ENCODE measurements at regions not wholly inside any gene's neighbourhood (a gene's known extent, or its start where the extent isn't known, plus 50 kb on each side); places are given as distances from the start of the nearest gene placed in this dataset.
A peak's percentile ranks its signal among the peaks of the same experiment; 100 is the strongest.

DNA sequence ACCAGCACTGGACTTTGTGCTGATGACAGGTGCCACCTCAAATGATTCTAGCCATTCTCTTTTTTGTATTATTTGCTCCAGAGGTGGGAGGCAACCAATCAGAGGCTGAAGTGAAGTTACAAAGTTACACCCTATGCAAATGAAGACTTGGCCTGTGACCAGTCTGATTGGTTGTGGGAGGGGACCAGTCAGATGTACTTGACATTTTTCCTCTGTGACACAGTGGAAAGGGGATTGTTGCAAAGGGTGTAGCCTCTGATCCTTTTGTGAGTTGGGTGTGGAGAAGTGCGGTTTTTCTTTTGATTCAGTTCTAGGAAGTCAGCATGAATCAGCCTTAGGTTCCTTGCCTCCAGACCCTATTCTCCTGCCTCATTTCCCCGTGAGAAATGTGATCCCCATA is 244.0 kb downstream of the ARL6IP6 start:
- DNase-seq: no peak

DNA sequence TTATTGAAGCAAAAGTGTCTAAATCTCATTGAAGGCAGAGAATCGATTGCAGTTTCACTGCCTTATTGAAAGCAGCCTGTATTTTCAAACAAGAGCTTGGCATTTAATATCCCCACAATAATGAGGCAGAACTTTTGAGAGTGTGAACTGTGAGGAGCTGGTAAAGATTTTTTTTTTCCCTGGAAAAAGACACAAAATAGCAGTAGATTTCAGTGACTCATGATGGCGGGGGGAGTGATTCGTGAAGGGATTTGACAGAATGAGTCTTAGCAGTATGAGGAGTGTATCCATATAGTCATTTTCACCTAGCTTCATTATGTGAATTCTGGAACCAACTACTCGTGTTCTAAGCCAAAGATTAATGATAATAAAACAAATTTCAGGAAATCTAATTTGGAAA is 242.9 kb downstream of the ARL6IP6 start:
- DNase-seq: no peak

DNA sequence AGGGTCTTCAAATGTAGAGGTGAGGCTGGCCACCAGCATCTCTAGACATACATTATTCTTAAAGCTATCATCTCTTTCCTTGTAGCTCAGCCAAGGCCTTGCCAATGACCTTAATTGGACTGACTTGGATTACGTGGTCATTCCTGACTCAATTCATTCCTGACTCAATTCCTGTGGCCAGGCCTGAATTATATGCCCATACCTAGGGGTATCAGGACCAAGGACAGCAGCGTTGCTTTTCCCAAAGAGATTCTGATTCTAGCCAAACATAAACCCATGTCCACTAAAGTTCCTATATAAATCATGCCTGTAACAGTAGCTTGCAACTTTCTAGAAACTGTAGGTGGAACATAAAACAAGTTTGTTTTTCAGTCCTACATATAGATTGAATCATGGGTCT is 231.7 kb downstream of the ARL6IP6 start:
- DNase-seq: peak; percentile 2

DNA sequence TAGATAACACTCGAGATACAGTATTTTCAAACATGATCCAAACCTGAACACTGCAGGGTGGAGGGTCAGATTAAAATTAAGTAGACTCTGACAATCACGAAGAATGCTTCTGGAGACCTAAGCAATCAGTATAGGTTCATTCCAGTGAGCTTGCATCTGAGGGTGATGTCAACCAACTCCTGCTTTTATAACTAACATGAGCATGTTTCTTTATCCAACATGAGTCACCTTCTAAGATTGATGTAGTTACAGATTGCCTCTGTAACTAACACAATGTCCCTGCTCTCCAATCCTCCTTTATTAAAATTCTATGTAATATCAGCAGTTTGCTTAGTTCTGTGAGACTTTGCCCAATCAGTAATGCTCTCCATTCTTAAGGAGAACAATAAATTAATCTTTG is 225.7 kb downstream of the ARL6IP6 start:
- DNase-seq: no peak

DNA sequence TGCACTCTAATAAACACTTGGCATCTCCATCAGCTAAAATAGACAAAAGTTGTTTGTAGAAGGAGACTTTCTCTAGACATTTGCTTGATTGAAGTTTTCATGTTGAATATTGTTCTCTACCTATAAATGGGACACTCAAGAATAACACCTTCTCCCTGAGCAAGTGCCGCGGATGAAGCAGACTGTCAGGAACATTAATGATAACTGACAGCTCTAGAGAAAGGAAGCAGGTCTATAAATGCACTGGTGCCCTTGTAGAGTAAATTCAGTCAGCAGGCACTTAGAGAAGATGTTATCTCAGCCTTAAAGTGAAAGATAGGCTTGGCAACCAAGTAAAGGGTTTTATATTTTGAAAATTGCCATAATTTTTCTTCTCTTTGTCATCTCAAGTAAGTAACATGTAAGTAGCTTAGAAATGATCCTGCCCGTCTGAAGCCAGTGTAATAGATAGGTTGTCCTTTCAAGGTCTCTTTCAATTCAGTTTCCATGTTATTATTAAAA is 224.6 kb downstream of the ARL6IP6 start:
- no peak for DNase-seq

DNA sequence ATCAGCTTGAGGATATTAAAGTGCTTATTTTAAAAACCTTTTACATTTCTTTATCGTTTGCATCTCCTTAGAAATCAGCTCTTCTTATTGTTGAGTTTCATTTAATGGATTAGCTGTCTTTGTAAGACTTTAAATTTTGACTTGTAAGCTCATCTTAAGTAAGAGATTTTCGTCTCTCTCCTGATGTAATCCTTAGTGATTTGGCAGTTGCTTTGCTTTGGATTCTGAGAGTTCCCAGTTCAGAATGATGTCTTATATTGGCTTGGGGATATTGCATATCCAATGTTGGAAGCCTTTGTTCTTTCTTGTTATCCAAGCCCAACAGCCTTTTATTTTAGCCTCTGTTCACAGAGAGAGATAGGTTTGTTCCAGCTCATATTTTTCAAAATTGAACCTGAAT is 212.1 kb downstream of the ARL6IP6 start:
- DNase-seq: no peak

DNA sequence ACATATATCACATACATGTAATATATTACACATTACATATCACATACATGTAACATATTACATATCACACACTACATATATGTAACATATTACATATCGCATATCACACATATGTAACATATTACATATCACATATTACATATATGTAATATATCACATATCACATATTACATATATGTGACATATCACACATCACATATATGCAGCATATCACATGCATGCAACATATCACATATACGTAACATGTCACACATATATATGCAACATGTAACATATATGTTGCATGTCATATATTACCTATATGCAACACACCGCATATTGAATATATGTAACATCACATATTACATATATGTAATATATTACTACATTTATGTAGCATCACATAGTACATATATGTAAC is 211.2 kb downstream of the ARL6IP6 start:
- no peak for DNase-seq

DNA sequence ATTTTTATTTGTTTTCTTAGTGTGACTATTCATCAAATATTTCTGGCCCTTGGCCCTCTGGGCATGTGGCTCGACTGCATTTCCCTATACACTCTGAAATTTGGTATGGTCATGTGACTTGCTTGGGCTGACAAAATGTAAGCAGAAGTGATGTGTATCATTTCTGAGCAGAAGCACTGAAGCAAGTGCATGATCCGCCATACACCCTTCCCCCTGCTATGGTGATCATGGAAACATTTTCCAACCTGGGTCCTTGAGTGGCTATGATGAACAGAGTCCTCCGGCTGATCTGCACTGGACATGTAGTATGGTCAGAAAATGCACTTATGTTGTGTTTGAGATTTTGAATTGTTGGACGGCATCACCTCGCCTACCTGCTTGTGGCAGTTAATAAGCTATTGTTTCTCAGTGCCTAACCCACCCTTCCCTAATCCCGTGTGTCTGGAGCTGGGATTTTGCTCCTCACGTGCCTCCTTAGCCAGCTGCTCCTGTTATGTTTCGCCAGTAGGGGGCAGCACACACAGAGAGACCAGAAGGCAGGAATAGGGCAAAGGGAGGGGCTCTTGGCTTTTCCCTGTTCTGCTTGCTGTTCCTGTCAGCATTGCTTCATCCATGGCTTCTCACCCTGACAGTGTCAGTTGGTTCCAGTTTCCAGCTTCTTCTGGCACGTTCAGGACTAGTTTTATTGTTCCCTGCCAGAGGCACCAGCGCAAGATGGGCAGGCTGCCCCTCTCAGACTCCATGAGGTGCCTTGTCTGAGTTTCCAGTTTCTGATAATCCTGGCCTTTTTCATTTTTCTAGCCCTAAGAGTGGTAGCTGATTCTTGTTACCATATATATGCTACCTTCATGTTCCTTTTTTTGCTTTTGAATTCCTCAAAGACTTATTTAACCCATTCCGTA is 207.4 kb downstream of the ARL6IP6 start:
- DNase-seq: peak; percentile 41

DNA sequence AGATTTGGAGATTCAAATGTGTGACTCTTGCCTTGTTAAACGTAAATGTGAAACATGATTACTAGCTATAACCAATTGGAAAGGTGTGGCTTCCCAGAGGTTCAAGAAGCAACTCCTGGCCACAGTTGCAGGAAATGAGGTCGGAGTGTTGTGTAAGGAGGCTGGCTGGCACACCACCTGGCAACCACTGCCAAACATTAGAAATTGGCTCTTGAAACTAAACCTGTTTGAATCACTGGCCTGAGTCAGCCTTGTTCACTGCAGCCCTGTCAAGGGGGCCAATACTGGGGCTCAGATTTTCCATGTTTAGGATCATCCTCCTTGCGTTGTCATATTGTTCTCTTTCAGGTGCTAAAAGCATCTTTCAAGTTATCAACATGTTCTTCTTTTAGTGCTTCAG is 206.3 kb downstream of the ARL6IP6 start:
- no peak for DNase-seq

DNA sequence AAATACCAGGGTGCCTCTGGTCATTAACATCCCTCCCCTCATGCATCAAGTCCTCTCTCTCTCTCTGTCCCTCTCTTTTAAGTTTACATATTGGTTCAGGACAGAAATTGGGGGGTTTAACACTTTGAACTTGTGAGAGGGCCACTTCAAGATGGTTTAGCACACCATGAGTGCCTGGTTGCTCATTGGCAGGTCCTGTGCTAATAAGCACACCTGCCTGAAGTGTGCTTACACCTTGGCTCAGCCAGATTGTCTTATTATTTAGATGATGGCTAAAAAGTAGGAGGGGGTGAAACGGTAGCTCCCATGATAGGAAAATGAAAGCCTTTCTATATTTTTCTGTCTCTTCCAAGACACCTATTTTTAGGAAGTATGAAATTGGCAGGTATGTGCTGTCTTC is 205.8 kb downstream of the ARL6IP6 start:
- no peak for DNase-seq

DNA sequence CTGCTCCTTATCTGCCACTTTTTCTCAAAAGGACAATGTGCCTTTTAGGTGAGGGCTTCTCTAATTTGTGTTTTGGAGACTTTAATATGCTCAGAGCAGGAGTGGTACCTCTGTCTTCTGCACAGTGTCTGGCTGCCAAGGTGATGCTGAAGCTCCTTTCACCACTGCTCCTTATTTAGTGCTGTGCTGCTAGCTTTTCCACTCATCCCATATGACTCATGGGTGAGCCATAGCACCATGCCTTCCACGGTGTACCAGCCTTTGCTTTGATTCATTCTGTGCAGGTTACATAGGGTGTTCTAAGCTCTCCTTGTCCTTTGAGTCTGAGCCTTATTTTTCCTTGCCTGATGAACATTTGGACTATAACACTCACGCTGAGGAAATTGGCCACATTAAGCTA is 202.4 kb downstream of the ARL6IP6 start:
- DNase-seq: peak; percentile 2

DNA sequence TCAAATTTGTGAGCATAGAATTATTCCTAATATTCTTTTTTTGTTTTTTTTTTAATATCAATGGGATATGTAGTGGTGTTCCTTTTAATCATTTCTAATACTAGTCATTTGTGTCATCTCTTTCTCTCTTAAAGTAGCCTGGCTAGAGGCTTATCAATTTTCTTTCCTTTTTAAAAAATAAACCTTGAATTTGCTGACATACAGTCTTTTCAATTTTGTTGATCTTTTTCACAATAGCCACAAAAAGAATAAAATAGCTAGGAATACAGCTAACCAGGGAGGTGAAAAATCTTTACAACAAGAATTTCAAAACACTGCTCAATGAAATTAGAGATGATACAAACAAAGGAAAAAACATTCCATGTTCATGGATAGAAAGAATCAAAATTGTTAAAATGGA is 192.6 kb downstream of the ARL6IP6 start:
- no peak for DNase-seq

DNA sequence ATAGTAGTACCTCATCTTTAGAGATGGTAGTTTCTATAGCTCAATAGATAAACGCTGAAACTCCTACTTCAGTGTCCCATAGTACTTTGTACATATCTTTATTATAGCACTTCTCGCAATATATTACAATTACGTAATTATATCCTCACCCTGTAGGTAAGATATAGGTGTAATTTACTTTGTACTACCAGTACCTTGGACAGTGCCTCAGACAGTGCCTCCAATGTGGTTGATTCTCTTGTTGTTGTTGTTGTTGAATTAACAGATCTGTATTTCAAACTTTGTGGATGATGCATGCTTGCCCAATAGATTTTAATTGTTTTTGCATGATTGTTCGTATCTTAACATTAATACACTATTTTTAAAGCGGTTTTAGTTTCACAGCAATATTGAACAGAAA is 188.6 kb downstream of the ARL6IP6 start:
- no peak for DNase-seq

DNA sequence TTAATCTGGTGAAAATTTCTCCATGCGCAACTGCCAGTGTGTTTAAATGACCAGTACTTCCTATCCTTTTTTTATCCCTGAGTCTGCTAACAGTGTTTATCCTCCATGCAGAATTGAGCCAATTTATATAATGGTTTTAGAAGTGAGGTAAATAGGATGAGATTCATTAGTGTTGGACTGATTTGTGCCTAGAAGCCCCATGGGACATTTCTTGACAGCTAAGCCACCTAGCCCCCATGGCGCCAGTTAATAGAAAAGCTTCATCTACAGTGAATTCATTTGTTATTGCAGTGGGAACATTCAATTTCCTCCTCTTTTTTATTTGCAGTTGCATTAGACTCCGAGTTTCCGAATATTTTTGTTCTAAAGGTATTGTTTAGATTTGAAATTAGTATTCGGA is 175.6 kb downstream of the ARL6IP6 start:
- DNase-seq: no peak

DNA sequence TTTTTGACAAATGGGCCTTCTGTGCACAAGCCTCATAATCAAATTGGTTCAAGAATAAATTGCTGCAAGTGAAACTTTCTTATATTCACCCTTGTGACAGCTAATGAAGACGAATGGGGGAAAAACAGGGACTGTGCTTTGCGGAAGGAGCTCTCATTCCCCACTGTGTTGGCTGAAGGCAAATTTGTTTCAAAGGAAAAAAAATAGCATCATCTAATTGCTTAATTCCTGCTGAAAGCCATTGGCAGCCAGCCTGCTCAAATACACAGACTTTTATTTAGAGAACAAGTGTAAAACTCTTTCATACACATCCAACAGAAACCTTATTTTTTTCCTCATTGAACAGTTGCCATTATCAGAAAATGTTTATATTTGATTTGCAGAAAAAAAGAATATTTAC is 172.3 kb downstream of the ARL6IP6 start:
- no peak for DNase-seq

DNA sequence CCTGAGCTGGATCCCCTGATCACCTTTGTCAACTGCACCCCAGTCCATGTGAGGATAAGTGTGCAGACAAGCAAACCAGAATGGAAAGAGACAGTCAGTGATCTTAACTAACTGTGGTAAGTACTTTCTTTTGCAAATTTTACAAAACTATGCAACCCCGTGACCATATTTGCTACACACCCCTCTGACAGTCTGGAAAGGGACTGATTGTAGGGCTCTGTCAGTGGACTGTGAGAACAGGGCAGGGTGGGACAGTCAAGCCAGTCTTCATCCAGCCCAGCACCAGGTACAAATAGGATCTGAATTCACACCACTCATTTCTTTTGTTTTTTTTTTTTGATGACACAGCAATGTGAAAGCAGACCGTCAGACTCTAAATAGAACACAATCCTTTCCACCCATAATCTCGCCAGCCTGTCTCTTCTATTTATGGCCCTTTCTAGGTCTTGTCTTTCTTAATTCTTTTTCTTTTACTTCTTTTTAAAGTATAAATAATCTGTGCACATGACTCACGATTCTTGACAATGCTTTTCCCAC is 165.6 kb downstream of the ARL6IP6 start:
- DNase-seq: no peak

DNA sequence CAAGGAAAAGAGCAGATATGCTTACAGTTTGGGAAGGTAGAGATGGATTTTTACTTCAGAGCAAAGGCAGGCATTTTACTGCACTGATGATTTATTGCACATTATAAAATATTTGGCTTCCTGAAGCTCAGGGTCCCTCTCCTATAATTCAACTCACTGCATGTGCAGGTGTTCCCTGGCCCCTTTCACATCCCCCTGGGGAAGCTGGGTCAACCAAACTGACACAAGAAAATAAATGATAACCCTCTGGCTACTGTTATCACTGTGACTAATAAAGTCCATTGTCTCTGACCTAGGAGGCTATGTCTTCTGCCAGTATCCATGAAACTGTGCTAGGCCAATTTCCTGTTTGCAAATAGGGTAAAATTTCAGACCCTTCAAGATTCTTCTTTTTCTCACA is 163.1 kb downstream of the ARL6IP6 start:
- no peak for DNase-seq

DNA sequence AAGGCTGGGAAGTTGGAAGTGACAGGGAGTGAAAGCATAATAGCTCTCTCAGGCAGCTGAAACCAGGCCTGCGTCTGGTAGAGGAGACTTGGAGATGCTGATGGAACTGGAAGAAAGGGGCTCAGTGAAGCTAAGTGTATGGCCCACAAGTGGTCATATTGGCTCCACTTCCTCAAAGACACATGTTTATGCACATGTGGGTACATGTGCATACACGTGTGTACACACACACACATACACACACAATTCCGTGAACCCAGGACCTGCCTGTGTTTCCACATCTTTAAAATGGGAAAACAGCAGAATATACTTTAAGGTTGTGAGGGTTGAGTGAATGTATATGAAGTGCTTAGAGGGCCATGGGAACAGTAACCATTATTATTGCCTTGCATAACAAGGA is 160.9 kb downstream of the ARL6IP6 start:
- no peak for DNase-seq

DNA sequence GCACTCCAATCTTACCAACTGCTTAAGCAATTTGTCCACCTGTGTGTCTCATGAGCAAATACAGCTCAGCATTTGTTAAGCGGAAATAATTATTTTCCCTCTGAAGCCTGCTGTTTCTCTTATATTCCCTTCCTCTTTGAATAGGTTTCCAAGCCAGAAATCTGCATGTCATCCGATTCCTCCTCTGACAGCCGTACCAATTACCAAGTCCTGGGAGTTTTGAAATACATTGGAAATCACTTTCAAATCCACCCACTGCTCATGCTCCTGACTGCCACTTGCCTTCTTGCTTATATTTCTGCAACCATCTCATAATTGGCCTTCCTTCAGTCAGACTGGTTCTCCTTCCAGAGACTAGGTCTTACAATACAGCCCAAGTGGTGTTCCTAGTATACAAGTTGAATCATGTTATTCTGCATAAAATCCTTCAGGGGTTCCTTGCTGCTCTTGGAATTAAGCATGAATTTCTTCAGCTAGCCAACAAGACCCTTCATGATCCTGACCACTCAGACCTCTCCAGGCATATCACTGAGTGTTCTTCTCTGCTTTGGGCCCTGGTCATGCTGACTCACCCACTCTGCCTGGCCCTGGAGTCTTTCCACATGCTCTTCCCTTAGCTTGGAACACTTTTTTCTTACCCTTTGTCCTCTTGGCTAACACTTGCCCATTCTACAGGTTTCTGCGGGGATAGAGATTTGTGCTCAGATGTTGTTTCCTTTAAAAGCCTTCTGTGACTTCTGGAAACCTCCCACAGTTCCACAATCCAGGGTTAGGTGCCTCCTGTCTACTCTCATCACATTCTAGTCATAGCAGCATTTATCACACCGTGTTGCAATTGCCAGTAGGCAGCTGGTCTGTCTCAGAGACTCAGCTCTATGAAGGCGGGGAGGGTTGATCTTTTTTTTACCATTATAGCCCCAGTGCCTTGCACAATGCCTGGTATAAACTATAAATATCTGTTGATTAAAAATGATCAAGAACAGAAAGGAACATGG is 157.6 kb downstream of the ARL6IP6 start:
- DNase-seq: no peak

DNA sequence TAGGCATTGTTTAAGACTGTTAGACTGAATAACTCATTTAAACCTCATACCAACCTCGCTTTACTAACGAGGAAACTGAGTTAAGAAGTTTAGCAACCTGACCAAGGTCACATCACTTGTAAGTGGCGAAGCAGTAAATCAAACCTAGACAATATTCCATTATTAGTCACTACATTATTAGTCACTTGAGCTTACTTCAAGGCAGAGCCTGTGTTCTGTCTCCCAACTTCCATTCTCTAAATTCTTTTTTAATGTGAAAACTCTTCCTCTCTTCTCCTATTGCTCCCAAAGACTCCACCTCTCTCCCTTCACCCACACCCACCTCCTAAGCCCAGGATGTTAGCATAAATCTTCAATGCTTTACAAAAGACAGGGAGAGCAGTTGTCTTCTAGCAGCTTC is 156.5 kb downstream of the ARL6IP6 start:
- no peak for DNase-seq

DNA sequence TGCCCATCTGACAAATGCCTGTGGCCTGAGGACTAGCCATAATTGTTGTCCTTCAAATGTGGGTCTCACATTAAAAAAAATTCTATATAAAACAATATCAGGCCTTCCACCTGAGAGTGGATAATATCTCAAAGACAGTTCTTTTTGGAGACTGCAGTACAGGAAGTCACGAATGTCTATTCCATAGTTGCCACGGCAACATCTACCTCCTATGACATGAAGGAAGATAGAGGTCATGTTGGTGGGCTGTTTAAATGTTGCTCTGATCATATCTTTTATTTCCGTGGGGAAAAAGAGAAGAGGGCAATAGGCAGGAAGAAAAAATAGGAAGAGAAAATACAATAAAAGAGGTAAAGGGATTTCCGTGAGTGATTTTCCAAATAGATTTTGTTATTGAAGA is 151.8 kb downstream of the ARL6IP6 start:
- no peak for DNase-seq

DNA sequence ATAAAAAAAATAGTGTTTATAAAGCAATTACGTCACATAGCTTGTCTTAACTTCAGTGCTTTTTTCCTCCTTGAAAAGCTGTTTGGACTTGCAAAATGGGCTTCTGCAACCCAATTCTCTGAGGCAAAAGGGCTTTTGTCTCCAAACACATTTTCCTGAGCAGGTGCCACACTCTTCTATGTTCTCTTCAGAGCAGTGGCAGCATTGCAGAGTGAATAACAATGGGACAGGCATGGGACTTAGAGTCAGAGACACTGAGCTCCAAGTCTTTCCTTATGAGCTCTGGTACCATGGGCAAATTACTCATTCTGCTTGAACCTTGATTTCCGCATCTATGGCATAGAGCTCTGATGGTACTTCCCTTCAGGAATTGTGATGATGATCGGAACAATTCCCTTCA is 149.0 kb downstream of the ARL6IP6 start:
- no peak for DNase-seq

DNA sequence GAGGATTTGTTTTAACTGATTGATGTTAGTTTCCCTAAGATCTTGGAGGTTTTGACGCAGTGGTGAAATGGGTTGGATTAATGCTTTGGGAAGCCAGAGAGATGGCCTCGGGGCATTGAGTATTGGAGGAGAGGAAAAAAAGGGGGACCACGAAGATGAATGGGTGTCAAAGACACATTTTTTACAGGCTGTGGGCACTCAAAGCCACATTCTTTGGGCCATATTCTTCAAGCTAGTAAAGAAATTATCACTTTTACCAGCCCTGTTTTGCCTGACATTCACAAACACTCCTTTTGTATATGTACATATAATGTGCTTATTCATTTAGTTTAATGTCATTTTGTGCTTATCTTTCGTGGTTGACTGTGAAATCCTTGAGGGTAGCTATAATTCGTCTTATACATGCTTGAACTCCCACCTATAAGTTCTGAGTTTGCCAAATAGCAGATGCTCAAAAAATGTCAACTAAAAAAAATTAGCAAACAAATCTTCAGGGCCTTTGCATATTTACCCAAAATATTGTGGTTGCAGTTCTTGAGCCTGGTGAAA is 146.3 kb downstream of the ARL6IP6 start:
- no peak for DNase-seq

All from fibroblast of skin of back (primary cell).